RPMI8226 (cell line): ENCODE measurements at regions not wholly inside any gene's neighbourhood (a gene's known extent, or its start where the extent isn't known, plus 50 kb on each side); places are given as distances from the start of the nearest gene placed in this dataset.
"Not testable (repeated sequence)": the region's sequence is repeated elsewhere in the genome, so short reads cannot be mapped to it uniquely, and the experiment has no call there.

Experiments
- DNase-seq: peaks from one replicate; pipeline ENCODE4 v3.0.0-alpha.2; 2015

- DNase-seq = no peak
These were observed 120.5 kb downstream of the C16orf95 start for GRCh38 chr16:87196661-87197060.

GRCh38 chr16:87198328-87198832, 118.8 kb downstream of the C16orf95 start:
- no peak for DNase-seq

GRCh38 chr16:87198881-87199280, 118.3 kb downstream of the C16orf95 start:
- DNase-seq = no peak

- DNase-seq = no peak
These were observed 117.8 kb downstream of the C16orf95 start for GRCh38 chr16:87199379-87199778.

GRCh38 chr16:87199901-87200300, 117.3 kb downstream of the C16orf95 start:
- DNase-seq = no peak

GRCh38 chr16:87200637-87201036, 116.6 kb downstream of the C16orf95 start:
- DNase-seq = no peak

- no peak for DNase-seq
These were observed 116.1 kb downstream of the C16orf95 start for GRCh38 chr16:87201052-87201451.

GRCh38 chr16:87201790-87202189, 115.4 kb downstream of the C16orf95 start:
- DNase-seq = no peak

- no peak for DNase-seq
These were observed 114.8 kb downstream of the C16orf95 start for GRCh38 chr16:87202346-87202745.

- peak; percentile 75 for DNase-seq
These were observed 114.0 kb downstream of the C16orf95 start for GRCh38 chr16:87203060-87203656.

GRCh38 chr16:87206646-87207451, 110.3 kb downstream of the C16orf95 start:
- DNase-seq = no peak

GRCh38 chr16:87207509-87207908, 109.7 kb downstream of the C16orf95 start:
- DNase-seq = no peak

GRCh38 chr16:87207965-87208364, 109.2 kb downstream of the C16orf95 start:
- DNase-seq = no peak

- DNase-seq = not testable (repeated sequence)
These were observed 108.2 kb downstream of the C16orf95 start for GRCh38 chr16:87208968-87209367.

GRCh38 chr16:87209808-87210512, 107.2 kb downstream of the C16orf95 start:
- DNase-seq = no peak

GRCh38 chr16:87210894-87211293, 106.3 kb downstream of the C16orf95 start:
- no peak for DNase-seq

- DNase-seq = no peak
These were observed 105.2 kb downstream of the C16orf95 start for GRCh38 chr16:87212026-87212425.

- DNase-seq = no peak
These were observed 103.7 kb downstream of the C16orf95 start for GRCh38 chr16:87213536-87213935.

- no peak for DNase-seq
These were observed 100.9 kb downstream of the C16orf95 start for GRCh38 chr16:87216148-87216840.

- no peak for DNase-seq
These were observed 100.3 kb downstream of the C16orf95 start for GRCh38 chr16:87216841-87217275.

GRCh38 chr16:87217802-87218201, 99.4 kb downstream of the C16orf95 start:
- not testable (repeated sequence) for DNase-seq

- no peak for DNase-seq
These were observed 98.7 kb downstream of the C16orf95 start for GRCh38 chr16:87218281-87219055.
